ENCODE measurements at regions not wholly inside any gene's neighbourhood (a gene's known extent, or its start where the extent isn't known, plus 50 kb on each side); places are given as distances from the start of the nearest gene placed in this dataset.

GRCh38 chr5:41670854-41671479 lies 160.6 kb upstream of the PLCXD3 start:
- DNase-seq (ENCODE audit: low spot score): no peak

- DNase-seq (ENCODE audit: low spot score): no peak
Observed at GRCh38 chr5:41670216-41670615, 159.8 kb upstream of the PLCXD3 start.

- no peak for DNase-seq (ENCODE audit: low spot score)
Observed at GRCh38 chr5:41661254-41661653, 150.9 kb upstream of the PLCXD3 start.

GRCh38 chr5:41656597-41656996 lies 146.2 kb upstream of the PLCXD3 start:
- no peak for DNase-seq (ENCODE audit: low spot score)

GRCh38 chr5:41650131-41650530 lies 139.7 kb upstream of the PLCXD3 start:
- no peak for DNase-seq (ENCODE audit: low spot score)

GRCh38 chr5:41649659-41650058 lies 139.3 kb upstream of the PLCXD3 start:
- no peak for DNase-seq (ENCODE audit: low spot score)

GRCh38 chr5:41648996-41649395 lies 138.6 kb upstream of the PLCXD3 start:
- no peak for DNase-seq (ENCODE audit: low spot score)

GRCh38 chr5:41641621-41642020 lies 131.2 kb upstream of the PLCXD3 start:
- DNase-seq (ENCODE audit: low spot score): no peak

GRCh38 chr5:41638685-41639084 lies 128.3 kb upstream of the PLCXD3 start:
- no peak for DNase-seq (ENCODE audit: low spot score)

- DNase-seq (ENCODE audit: low spot score): no peak
Observed at GRCh38 chr5:41637869-41638268, 127.5 kb upstream of the PLCXD3 start.

- DNase-seq (ENCODE audit: low spot score): no peak
Observed at GRCh38 chr5:41637424-41637823, 127.0 kb upstream of the PLCXD3 start.

GRCh38 chr5:41636605-41637004 lies 126.2 kb upstream of the PLCXD3 start:
- DNase-seq (ENCODE audit: low spot score): peak; percentile 12

GRCh38 chr5:41629897-41630296 lies 119.5 kb upstream of the PLCXD3 start:
- DNase-seq (ENCODE audit: low spot score): no peak

- no peak for DNase-seq (ENCODE audit: low spot score)
Observed at GRCh38 chr5:41625571-41625970, 115.2 kb upstream of the PLCXD3 start.

GRCh38 chr5:41621420-41621819 lies 111.0 kb upstream of the PLCXD3 start:
- no peak for DNase-seq (ENCODE audit: low spot score)

- DNase-seq (ENCODE audit: low spot score): no peak
Observed at GRCh38 chr5:41617843-41618515, 107.6 kb upstream of the PLCXD3 start.

GRCh38 chr5:41610386-41610785 lies 100.0 kb upstream of the PLCXD3 start:
- DNase-seq (ENCODE audit: low spot score): no peak

- no peak for DNase-seq (ENCODE audit: low spot score)
Observed at GRCh38 chr5:41600731-41601130, 90.3 kb upstream of the PLCXD3 start.

GRCh38 chr5:41598011-41598410 lies 87.6 kb upstream of the PLCXD3 start:
- no peak for DNase-seq (ENCODE audit: low spot score)

- no peak for DNase-seq (ENCODE audit: low spot score)
Observed at GRCh38 chr5:41587668-41588067, 77.3 kb upstream of the PLCXD3 start.

GRCh38 chr5:41575110-41575779 lies 64.8 kb upstream of the PLCXD3 start:
- no peak for DNase-seq (ENCODE audit: low spot score)

GRCh38 chr5:41574391-41574790 lies 64.0 kb upstream of the PLCXD3 start:
- DNase-seq (ENCODE audit: low spot score): no peak

All from HuH-7.5 (cell line).